GM21786 (cell line): ENCODE measurements at regions not wholly inside any gene's neighbourhood (a gene's known extent, or its start where the extent isn't known, plus 50 kb on each side); places are given as distances from the start of the nearest gene placed in this dataset.
"Not testable (repeated sequence)": the region's sequence is repeated elsewhere in the genome, so short reads cannot be mapped to it uniquely, and the experiment has no call there.

Experiments
- ATAC-seq: cut with Tn5 transposase; IDR thresholded peaks from one replicate; pipeline ENCODE4 v1.9.1; 2021; ENCODE audit not compliant: unreplicated experiment

DNA sequence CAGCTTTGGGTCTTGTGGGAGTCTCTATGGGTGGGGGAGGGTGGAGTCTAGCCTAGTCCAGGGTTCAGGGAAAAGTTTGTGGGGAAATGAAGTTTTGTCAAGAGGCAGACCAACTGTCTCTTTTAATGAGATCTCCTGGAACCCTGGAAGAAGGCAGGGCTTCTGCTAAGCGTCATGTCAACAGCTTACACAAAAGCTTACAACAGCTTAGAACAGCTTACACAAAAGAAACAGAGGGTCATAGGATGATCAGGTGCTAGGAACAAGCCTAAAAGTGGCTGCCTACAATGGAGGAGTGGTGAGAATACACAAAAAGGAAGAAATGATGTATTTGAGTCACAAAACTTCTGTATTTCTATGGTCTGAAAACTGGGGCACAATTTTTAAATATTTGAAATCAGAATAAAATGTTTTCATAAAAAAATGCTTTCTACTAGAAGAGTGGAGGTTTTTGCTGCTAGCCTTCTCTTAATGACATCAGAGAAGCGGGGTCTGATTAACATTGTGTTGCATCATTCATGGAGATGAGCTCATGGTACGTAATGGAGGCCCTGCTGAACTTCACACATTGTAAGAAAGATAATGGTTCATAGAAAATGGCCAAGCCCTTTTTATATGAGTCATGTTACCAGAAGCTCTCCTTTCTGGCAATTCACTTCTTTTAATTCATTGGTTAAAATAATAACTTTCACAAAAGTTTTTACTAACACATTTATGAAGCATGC, 351.0 kb downstream of the PIK3C3 start:
- ATAC-seq, result no peak

DNA sequence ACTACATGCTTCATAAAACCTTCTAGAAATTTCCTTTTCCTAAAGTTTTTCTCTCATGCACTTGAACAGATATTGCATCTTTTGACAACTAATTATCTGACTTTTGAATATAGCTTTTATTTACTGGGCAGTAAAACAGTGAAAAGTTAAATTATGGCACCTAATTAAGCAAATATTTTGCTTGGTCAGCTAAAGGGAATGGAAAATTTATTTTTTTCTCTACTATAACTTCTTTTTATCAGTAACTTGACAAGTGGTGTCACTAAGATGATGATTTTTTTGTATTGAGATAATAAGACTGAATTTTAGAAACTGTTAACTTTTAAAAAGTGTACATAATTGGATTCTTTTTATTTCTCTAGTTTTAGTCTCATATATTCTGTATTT, 351.6 kb downstream of the PIK3C3 start:
- ATAC-seq, result no peak

DNA sequence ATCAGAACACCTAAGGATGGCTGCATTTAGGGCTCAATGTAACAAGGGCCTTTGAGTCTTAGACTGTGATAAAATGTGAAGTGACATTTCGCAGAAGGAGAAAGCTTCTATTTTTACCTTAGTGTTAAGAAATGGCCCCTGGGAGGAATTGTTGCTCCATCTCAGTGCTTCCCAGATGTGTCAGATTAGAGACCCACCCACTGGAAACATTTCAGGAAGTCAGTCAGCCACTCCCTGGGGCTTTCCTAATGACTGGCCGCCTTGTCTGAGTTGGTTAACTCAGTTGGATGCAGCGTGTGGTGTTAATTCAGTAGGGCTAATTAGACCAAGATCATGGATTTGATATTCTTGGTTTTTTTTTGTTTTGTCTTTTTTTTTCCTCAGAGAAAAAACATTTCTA, 355.9 kb downstream of the PIK3C3 start:
- no peak for ATAC-seq

DNA sequence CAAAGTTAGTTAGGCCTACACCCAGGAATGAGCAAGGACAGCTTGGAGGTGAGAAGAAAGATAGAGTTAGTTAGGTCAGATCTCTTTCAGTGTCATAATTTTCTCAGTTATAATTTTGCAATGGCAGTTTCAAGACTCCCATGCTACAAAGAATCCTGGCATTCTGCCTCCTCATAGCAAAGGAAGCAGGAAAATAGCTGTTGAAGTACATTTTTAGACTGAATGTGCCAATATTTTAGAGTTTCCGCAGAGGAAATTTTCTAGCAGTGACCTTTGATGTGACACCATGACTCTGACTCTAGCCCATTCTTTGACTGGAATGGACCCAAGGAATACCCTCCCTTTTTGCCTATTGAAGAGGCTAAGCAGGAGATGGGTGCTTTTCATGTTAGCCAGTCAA, 371.7 kb downstream of the PIK3C3 start:
- no peak for ATAC-seq

DNA sequence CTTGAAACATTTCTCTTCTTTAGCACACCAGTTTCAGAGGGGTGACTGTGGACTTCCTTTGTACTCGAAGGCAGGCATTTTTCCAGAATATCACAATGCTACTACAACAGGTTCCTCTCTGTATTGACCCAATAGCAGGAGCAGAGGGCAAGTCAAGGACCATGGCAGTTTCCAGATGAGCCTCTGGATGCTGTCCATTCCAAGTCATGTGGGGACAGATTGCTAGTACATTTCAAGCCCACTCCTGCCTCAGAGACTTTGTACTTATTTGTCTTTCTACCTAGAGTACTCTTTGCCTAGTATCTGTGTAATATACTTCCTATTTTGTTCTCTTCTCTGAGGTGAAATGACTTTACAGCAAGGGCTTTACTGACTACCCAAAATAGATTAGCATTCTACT, 373.9 kb downstream of the PIK3C3 start:
- no peak for ATAC-seq

DNA sequence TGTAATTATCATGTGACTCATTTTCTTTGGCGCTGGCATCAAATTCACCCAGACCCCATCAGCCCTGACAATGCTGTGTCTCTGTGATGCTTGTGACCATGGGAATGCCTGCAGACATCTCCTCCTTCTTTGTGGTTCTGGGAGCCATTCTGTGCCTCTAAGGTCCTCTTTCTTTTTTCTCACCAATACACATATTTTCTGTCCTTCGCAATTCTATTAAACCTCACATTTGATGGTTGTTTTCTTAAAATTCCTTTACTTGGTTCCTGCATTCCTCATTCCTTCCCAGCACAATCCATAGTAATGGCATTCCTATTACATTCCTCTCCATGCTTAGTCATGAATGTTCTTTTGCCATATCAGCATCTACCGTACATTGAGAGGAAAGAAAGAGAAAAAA, 375.3 kb downstream of the PIK3C3 start:
- no peak for ATAC-seq

DNA sequence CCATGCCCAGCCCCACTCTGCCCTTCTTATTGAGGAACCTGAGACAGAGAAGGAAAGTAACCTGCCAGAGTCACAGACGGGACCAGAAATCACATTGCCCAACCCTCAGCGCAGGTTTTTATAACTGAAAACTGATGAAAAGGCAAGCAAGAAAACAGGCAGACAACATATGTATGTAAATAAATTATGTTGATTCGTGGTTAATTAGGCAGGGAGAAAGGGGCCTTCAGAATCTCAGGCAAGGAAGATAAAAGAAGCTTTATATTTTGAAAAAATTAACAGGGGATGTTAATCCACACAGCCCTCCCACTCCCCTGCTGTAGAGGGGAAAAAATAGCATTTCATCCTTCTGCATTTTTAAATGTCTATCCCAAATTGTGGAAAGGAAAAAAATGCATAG, 378.5 kb downstream of the PIK3C3 start:
- ATAC-seq, result no peak

DNA sequence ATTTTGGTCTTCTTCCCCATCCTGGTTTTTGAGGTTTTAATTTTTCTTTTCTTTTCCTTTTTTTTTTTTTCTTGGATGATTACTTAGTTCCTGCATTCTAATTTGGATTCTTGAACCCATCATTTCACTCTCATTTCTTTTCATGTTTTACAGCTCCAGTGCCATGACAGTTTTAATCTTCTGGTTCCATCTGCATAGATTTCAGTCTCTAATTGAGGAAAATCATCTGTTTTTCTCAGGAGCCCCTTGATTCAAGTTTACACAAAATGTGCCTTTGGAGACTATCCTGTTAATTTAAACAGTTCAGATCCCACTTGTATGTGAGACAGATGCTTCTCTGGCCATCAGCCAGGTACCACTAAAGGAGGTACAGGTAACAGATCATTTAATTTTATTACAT, 379.9 kb downstream of the PIK3C3 start:
- ATAC-seq, result no peak

DNA sequence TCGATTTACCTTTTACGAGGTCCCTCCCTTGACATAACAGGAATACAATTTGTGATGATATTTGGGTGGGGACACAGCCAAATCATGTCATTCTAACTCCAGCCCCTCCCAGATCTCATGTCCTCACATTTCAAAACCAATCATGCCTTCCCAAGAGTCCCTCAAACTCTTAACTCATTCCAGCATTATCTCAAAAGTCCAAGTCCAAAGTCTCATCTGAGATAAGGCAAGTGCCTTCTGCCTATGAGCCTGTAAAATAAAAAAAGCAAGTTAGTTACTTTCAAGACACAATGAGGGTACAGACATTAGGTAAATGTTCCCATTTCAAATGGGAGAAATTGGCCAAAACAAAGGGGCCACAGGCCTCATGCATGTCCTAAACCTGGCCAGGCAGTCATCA, 381.1 kb downstream of the PIK3C3 start:
- ATAC-seq, result no peak

DNA sequence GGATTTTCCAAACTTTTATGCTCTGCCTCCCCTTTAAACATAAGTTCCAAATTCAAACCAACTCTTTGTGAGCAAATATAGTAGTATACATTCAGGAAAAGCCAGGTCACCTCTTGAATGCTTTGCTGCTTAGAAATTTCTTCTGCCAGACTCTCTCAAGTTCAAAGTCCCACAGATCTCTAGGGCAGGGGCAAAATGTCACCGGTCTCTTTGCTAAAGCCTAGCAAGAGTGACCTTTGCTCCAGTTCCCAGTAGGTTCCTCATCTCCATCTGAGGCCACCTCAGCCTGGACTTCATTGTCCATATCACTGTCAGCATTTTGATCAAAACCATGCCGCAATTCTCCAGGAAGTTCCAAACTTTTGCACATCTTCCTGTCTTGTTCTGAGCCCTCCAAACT, 382.3 kb downstream of the PIK3C3 start:
- not testable (repeated sequence) for ATAC-seq

DNA sequence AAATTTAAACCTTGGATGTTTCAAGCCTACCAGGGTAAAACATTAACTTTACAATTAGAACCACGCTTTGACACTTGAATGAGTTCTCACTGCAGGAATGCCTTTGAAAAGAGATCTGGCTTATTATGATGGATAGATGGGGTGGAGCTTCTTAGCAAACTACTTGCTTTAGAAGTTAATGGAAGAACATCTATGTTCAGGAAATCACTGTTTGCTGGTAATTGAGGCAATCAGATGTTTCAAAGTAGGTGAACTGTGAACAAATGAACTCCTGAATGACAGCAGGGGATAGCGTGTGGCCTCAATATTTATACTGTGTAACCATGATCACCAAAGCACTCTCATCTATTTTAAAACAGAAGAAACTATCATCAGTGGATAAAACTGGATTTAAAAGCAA, 383.6 kb downstream of the PIK3C3 start:
- ATAC-seq, result no peak

DNA sequence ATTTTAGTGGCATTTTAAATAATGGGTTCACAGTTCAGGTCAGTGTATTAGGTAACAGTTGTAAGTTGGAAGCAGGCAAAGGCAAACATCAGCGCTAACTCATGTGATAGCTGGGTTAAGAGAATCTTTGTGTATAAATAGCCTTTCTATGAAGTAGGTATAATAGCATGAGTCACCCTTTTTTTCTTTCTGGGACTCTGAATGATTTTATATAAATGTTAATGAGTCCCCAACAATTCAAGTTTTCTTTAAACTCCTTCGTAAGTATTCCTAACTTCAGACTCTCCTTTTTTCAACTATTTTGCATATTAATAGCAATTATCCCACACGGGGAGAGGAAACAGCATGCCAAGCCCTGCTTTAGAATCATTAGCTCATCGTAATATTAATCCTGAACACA, 384.3 kb downstream of the PIK3C3 start:
- ATAC-seq, result no peak

DNA sequence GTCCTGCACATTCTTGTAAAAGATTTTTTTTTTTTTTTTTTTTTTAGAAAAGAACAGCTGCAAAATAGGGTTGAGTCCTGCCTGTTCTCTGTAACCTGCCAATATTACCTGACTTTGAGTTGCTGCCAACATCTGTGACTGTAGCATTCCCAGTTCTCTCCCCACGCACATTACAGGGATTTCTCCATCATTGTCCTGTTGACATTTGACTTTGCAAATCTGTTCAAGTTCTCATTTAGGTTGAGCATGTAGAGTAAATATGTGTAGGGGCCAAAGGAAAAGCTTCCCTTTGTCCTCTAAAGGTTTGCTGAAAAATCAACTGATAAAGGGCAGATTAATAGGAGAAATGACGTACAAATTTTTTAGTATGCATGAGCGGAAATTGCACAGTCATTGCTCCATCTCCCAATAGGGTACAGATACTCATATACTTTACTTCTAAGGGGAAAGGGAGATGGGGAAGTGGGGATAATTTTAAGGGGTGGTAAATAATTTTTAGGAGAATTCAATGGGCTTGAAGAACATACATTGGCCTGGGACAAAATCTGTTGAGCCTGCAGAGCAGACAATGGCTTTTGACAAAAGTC, 385.5 kb downstream of the PIK3C3 start:
- no peak for ATAC-seq

DNA sequence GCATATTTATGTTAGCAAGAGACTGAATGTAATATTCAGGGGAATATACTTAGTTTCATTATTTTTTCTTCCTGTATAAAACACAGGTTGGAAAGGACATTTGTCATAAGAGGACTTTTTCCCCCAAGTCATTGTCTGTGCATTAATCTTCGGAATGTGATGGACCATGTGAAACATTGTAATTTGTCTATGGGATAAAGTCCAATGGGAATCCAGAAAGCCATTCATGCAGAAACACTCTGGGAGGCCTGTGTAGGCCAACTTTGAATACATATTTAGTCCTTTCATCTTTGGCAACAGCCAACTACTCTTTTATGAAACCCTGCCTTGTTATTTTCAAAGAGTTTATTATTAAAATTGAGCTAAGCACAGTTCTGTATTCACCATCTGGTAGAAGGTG, 386.4 kb downstream of the PIK3C3 start:
- no peak for ATAC-seq

DNA sequence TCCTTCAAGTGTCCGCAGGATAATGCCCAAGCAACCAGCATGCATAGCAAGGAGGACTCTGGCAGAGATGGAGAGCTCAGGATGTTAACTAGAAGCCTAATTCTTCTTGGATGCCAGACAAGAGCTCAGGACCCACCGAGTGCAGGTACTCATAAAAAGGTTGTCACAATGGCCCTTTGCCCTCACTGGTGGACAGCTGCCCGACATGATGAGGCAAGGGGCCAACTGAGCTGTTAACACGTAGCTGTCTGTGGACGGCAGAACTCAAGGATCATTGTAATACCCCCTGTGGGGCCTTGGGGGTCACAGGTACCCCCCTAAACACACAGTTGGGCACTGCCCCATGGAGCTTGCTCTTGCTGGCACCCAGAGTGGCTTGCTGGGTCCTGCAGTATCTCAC, 393.7 kb downstream of the PIK3C3 start:
- ATAC-seq, result no peak

DNA sequence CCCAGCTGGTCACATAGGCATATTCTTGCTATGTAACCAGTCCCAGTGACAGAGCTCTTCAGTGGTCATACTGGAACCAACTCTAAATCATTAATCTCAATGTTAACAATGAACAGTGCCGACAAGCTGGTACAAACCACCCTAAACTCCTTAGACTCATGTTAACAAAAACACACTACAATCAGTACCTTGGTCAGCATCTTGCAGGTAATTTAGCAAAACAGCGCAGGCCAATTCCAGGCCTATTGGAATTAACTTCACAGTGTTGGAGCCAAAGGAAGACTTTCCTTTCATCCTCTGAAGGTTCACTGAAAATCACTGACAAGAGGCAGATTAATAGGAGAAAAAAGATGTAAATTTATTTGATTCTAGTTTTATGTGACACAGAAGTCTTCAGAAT, 396.4 kb downstream of the PIK3C3 start:
- ATAC-seq, result no peak

DNA sequence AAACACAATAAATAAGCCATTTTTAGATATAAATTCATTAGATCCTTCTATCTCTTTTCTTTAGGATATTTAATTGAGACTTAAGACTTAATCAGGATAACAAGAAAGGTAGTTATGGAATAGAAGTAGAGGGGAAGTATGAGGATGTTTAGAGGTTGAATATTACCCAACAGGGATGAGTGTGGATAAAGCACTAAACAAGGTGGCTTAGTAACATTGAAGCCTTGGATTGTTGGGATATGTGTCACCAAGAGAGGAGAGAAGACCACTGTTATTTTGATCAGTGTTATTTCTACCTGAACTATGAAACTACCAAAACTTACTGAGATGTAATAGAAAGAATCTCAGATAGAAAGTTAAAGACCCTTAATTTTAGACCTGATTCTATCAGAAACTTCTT, 405.7 kb downstream of the PIK3C3 start:
- no peak for ATAC-seq

DNA sequence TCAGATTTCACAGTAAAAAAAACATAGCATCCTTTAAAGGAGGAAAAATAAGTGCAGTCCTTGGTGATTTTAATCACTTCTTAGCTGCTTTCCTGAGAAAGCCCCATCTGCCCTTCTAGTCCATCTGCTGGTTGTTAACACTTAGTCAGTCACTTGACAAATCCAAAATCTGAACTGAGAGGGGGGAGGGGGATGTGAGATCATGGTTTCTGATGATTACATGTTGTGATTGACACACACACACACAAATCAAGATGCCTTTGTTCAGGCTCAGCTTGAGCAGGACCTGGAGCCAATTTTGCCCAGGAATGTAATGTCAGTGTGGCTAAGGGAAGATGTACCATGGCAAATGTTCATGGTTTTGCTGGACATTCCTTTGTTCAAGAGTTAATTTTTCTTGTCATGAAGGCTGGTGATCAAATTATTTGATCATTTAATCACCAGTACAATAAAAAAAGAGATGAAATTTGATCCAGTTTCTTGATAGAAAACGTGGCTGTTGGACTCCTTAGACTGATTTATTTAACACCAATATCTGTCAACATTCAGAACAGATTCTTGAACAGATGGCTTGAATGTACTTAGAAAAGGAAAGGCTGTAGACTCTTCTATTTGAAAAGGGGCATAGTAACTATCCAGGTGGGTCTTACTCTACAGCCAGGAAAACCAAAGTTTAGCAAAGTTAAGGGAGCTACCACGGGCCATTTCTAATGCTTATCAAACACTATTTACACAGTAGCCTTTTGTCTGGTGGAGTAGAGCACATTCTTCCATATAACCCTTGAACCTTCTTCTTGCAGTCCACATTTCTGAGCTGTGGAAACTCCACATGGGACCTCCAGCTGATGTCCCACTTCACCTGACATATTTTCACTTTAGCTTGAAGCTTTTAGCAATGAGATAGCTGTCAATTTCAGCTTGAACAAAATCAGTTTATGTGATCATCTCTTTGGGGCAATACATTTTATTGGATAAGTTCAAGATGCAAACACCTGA, 408.7 kb downstream of the PIK3C3 start:
- no peak for ATAC-seq

DNA sequence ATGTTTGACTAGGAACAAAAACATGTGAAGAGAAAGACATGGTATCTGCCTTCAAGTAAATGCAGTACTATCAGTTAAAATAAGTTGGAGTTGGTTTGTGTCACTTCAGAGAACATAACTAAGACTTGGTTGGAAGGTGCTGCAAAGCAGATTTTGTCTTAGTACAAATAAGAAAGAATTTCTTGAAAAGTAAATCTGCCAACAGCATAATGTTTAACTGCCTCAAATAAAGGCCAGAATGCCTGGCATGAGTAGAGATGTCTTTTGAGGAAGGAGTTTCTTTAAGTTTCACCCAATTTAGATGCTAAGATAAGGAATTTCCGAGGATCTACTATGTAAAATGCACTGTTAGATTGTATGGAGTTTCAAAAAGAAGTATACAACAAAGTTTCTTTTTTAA, 409.7 kb downstream of the PIK3C3 start:
- ATAC-seq, result no peak

DNA sequence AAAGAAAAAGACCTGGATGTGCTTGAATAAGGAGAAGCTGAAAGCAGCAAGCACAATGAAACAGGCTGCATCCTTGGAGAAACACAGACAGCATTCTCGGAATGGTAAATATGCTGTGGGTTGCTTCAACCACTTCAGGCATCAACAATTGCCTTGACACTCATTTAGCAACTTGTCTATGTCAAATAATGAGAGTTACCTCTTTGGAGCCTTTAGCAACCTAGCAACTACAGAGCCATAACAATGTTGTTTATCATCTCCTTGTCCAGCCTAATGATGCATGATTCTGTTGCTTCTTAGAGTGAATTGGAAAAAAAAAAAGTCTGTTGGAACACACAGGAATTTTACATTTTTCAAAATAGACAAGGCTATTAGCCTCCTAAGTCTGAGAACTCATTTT, 410.6 kb downstream of the PIK3C3 start:
- no peak for ATAC-seq

DNA sequence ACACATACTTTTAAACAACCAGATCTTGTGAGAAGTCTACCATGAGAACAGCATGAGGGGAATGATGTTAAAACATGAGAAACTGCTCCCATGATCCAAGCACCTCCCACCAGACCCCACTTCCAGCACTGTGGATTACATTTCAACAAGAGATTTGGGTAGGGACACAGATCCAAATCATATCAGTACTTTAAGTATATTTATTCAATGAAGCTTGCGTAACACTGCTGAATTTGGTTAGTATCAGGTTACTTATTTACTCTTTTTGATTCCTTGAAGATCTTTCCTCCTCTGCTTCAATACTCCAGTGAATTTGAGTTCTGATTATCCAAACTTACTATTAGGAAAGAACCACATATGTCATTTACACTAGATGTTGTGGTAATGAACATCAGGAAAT, 418.6 kb downstream of the PIK3C3 start:
- ATAC-seq, result no peak

DNA sequence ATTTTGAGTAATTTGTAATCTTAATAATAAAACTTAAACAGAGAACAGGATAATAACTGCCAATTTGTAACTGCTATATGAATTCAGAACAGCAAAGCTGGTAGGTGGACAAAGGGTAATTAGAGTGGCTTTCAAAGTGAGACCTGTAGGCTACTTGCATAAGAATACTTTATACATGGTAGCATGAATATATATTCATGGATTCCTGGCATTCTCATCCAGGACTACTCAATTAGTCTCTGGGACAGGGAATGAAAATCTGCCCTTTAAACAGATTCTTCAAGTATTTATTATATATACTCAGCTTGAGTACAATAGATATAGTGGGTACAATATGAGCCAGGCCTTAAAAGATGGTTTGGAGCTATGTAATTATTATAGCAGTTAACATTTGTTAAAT, 419.9 kb downstream of the PIK3C3 start:
- ATAC-seq, result no peak
